ENCODE measurements at regions not wholly inside any gene's neighbourhood (a gene's known extent, or its start where the extent isn't known, plus 50 kb on each side); places are given as distances from the start of the nearest gene placed in this dataset.

DNA sequence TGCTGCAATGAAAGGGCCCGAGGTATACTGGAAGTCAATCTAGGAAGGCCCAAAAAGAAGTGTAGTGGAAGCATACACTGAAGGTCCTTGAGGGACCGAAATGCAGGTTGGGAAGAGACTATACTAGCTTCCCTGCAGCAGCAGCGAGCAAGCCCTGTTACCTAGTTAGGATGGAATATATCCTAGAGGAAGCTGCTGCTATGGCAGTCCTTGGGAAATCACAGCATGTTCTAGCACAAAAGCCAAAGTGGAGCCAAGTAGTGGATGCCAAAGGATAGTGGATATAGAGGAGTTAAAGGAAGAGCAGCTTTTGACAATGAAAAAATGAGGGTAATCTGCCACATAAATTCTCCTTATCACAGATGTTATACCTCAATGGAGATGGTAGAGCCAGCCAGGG, 123.8 kb upstream of the STARD3NL start:
- Mint-ChIP-seq H3K4me3 (no peak overlapping the region), H3K27ac (no peak overlapping the region), H3K4me1 (no peaks in the 10 kb centered on the region), H3K9me3 (peaks cover under 1% of the 10 kb centered on the region), H3K36me3 (no peaks in the 10 kb centered on the region)
- DNase-seq (ENCODE audit: low spot score in 2 of 2) (no peak), ATAC-seq (no peak)

DNA sequence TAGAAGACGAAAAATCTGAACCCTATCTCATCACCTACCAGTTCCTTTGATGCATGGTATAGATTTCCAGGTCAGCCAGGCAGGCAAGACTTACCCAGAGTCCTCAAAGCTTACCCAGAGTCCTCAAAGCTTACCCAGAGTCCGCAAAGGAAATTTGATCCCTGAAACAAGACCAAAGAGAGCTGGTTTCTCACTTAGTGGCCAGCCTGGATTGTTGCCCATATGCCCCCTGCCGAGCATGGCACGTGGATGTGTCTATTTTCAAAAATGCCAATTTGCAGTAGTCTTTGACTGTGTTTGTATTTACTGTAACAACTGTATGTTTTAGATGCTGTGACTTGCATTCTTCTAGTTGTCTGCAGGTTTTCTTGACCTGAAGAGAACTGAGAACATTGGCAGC, 120.2 kb upstream of the STARD3NL start:
- no peak overlapping the region for H3K27ac Mint-ChIP-seq
- no peaks in the 10 kb centered on the region for H3K9me3 Mint-ChIP-seq
- no peak for DNase-seq (ENCODE audit: low spot score in 2 of 2)
- H3K4me3 Mint-ChIP-seq = no peak overlapping the region
- no peak for ATAC-seq
- H3K4me1 Mint-ChIP-seq = no peaks in the 10 kb centered on the region
- H3K36me3 Mint-ChIP-seq = no peaks in the 10 kb centered on the region

DNA sequence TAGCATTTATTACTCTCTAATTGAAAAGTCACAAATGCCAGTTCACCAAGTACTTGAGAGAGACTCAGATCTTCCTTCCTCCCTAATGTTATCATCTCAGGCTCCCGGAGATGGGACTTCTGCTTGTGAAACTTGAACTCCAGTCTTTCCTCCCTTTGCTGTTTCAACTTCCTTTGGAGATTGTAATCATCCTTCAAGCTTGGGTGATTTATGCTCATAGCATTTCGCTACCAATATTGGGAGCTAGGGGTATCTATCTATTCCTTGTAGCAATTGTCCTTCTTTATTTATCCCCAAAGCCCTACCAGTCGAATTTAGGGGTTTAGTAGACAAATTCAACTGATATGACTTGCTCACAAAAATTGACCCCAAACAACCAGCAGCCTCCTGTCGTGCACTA, 117.9 kb upstream of the STARD3NL start:
- ATAC-seq = no peak
- no peaks in the 10 kb centered on the region for H3K36me3 Mint-ChIP-seq
- no peak overlapping the region for H3K4me3 Mint-ChIP-seq
- no peaks in the 10 kb centered on the region for H3K9me3 Mint-ChIP-seq
- no peak overlapping the region for H3K27ac Mint-ChIP-seq
- no peak for DNase-seq (ENCODE audit: low spot score in 2 of 2)
- H3K4me1 Mint-ChIP-seq = no peaks in the 10 kb centered on the region

DNA sequence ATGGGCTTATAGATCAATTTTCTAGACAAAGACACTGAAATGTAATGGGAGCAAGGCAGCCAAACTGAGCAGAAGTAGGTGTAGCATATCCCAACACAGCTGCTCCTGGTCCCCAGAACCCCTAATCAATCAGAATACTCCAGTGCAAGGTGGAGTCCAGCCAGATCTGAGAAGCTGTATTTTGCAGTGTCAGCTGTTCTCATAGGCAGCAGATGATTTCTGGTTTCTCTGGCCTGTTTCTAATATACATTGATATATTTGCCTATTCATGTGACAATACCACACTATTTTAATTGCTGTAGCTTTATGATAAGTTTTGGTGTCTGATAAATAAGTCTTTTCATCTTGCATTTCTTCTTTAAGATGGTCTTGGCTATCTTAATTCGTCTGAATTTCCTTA, 117.4 kb upstream of the STARD3NL start:
- no peak for DNase-seq (ENCODE audit: low spot score in 2 of 2)
- Mint-ChIP-seq H3K4me3 (no peak overlapping the region), H3K4me1 (no peaks in the 10 kb centered on the region), H3K27ac (no peak overlapping the region), H3K36me3 (no peaks in the 10 kb centered on the region), H3K9me3 (no peaks in the 10 kb centered on the region)
- no peak for ATAC-seq

DNA sequence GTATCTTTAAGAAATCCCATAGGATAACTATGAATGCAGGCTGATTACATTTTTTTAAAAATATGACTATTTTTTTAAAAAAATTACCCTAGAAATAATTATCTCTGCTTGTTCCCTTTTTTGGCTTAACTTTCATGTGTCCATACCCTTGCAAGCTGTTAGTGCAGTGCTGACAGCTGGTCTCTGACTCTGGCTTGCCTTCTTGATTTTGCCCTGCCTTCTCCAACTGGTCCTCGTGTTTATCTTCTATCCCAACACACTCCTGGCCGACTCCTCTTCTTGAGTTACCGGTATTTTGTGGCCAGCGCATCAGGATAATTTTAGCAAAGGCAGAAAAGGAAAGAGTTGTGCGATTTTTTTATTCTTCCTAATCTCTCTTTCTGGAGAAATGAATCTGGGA, 111.7 kb upstream of the STARD3NL start:
- Mint-ChIP-seq H3K4me1 (no peaks in the 10 kb centered on the region), H3K4me3 (no peak overlapping the region), H3K36me3 (no peaks in the 10 kb centered on the region), H3K9me3 (no peaks in the 10 kb centered on the region), H3K27ac (no peak overlapping the region)
- DNase-seq (ENCODE audit: low spot score in 2 of 2) (no peak), ATAC-seq (no peak)

DNA sequence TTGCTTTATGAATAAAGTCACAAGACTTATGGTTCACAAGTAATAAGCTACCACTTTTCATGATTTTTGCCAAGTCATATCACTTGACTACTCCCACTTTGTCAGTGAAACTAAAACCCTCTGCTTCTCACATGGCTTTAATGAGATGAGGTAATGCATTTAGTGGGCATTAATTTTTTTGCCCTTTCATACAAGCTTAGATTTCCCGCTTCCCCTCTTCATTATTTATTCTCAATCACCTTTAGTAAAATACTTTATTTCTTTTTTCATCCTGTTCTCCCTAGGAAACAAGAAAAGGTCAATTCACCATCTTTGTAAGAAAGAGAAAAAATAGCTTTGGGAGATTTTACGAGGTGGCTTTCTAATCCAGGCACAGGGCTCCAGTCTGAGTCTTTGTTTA, 109.6 kb upstream of the STARD3NL start:
- ATAC-seq (no peak), DNase-seq (ENCODE audit: low spot score in 2 of 2) (no peak)
- Mint-ChIP-seq H3K4me3 (no peak overlapping the region), H3K36me3 (no peaks in the 10 kb centered on the region), H3K27ac (no peak overlapping the region), H3K4me1 (no peaks in the 10 kb centered on the region), H3K9me3 (no peaks in the 10 kb centered on the region)

DNA sequence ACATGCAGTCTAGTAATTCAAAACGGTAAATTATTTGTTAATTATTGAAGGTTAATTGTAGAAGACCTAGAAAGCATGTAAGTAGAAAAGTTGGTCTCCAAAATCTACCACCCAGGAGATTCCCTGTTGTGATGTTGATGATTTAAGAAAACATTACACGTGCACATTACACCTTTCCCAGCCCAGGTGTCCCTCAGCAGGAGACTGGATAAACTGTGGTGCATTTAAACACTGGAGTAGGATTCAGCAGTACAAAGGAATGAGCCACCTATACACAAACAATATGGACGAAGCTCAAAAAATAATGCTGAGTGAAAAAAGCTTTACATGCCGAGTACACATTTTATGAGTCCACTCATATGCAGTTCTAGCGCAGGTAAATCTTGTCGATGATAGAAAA, 109.0 kb upstream of the STARD3NL start:
- Mint-ChIP-seq H3K9me3 (no peaks in the 10 kb centered on the region), H3K4me3 (no peak overlapping the region)
- no peak for ATAC-seq

DNA sequence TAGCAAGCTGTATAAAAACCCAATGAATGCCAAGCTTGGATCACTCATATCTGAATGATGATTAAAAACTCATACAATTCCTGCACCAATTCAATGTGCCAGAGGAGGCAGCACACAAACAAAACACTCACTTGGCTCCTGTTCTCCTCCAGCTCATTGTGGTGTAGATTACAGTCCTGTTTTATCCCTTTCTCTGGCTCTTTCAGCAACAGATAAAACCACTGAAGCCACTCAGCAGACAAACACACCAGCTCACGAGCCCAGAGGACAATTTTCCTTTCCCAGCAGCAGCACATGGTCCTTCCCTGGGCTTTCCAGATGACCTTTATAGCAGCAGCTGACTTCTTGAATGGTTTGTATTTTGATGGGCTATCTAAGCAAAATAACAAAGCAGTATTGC, 107.3 kb upstream of the STARD3NL start:
- Mint-ChIP-seq H3K4me3 (no peak overlapping the region), H3K36me3 (no peaks in the 10 kb centered on the region), H3K27ac (no peak overlapping the region), H3K4me1 (no peaks in the 10 kb centered on the region), H3K9me3 (no peaks in the 10 kb centered on the region)
- peak; percentile 49 for ATAC-seq
- no peak for DNase-seq (ENCODE audit: low spot score in 2 of 2)

More for the DNA sequence above, 109.0 kb upstream of the STARD3NL start:
- DNase-seq (ENCODE audit: low spot score in 2 of 2) = no peak
- H3K36me3 Mint-ChIP-seq = no peaks in the 10 kb centered on the region
- H3K27ac Mint-ChIP-seq = no peak overlapping the region
- H3K4me1 Mint-ChIP-seq = no peaks in the 10 kb centered on the region

DNA sequence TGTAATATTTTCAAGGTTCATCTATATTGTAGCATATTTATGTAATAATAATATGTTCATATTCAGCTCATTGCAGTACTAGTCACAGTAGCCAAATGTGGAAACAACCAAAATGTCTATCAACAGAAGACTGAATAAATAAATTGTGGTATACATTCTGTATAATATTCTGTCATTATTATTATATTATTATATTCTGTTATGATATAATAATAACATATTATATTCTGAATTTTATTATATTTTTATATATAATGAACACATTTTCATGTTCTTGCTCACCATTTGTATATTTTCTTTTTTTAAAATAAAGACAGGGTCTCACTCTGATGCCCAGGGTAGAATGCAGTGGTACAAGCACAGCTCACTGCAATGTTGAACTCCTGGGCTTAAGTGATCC, 91.2 kb upstream of the STARD3NL start:
- Mint-ChIP-seq H3K36me3 (no peaks in the 10 kb centered on the region), H3K4me1 (no peaks in the 10 kb centered on the region), H3K27ac (no peak overlapping the region), H3K4me3 (no peak overlapping the region), H3K9me3 (no peaks in the 10 kb centered on the region)
- ATAC-seq = no peak
- DNase-seq (ENCODE audit: low spot score in 2 of 2) = no peak

DNA sequence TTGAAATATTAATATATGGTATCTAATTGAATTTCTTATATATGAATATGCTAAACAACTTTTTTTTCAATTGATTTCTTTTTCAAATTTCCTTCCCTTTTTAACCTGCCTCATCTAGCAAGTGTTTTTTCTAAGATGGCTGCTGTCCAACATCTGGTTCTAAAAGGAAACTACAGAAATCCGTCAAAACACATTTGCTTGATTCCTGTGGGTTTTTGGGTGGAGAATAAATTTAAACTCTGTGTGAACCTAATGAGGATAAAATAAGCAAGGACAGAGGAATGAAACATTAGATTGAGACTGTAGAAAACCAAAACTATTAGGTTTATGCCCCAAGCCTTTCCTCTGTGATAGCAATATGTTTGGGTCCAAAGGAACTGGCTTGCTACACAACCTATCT, 75.5 kb upstream of the STARD3NL start:
- no peak for DNase-seq (ENCODE audit: low spot score in 2 of 2)
- Mint-ChIP-seq H3K36me3 (no peaks in the 10 kb centered on the region), H3K9me3 (no peaks in the 10 kb centered on the region), H3K27ac (no peak overlapping the region), H3K4me3 (no peak overlapping the region), H3K4me1 (no peaks in the 10 kb centered on the region)
- no peak for ATAC-seq

DNA sequence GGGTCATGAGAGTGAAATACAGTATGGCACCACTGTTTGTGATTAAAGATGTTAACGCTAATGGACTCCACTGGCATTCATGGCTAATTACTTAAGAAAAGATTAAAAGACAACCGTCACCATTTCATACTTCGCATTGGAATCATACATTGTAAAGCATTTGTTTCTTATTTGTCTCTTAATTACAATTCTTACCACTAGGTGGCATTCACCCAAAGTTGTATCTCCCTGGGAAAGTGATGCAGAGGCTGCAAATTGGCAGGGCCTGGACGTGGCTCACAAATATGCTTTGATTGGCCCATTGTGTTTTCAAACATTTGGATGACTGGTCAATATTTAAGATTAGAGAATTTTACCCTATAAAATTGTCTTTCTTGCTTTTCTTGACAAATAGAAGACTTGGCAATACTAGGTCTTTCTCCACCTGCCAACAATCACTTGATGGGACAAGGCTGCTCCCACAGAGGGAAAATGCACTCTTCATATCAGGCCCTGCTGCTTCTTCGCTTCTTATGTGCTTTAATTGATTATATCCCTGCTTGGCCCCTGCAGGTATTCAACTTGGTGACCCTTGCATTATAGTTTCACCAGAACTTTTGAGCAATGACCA, 72.1 kb upstream of the STARD3NL start:
- Mint-ChIP-seq H3K27ac (no peak overlapping the region), H3K36me3 (no peaks in the 10 kb centered on the region), H3K9me3 (no peaks in the 10 kb centered on the region), H3K4me3 (no peak overlapping the region), H3K4me1 (no peaks in the 10 kb centered on the region)
- DNase-seq (ENCODE audit: low spot score in 2 of 2) (no peak), ATAC-seq (peak; percentile 73)

DNA sequence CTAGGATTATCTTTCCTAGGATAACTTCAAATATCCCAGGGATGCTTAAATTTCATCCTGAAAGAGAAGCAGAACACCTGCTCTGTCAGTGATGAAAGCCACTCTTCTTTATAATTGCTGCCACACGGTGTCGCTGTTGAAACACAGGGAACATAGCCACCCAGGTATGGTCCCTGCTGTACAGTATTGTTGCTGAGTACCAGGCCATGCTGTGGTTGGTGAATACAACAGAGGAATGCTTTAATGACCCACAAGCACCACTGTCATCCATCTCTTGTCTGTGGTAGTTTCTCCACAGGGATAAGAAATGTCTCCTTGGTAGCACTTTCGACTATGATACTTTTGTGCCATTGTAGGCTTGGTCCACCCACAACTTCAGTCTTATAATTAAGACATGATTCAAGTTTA, 70.6 kb upstream of the STARD3NL start:
- peak; percentile 68 to 85 for DNase-seq (ENCODE audit: low spot score in 2 of 2)
- Mint-ChIP-seq H3K4me1 (no peaks in the 10 kb centered on the region), H3K36me3 (no peaks in the 10 kb centered on the region), H3K9me3 (no peaks in the 10 kb centered on the region), H3K27ac (no peak overlapping the region), H3K4me3 (no peak overlapping the region)
- ATAC-seq = peak; percentile 90

DNA sequence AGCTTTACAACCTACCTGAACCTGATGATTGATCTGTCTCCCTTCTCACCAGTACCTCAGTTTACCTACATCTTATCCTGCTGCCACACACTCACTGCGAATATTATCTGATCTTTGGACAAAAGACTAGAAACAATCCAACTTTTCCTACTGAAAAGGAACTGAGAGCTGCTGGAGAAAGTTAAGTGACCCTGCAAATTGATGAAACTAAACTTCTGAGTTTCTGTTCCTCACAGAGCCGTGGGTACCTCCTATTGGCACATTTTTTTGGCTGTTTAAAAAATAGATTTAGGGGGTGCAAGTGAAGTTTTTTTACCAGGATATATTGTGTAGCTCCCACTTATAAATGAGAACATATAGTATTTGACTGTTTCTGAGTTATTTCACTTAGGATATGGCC, 66.0 kb upstream of the STARD3NL start:
- Mint-ChIP-seq H3K4me1 (no peaks in the 10 kb centered on the region), H3K9me3 (no peaks in the 10 kb centered on the region), H3K4me3 (no peak overlapping the region), H3K27ac (no peak overlapping the region), H3K36me3 (no peaks in the 10 kb centered on the region)
- ATAC-seq (no peak), DNase-seq (ENCODE audit: low spot score in 2 of 2) (no peak)

DNA sequence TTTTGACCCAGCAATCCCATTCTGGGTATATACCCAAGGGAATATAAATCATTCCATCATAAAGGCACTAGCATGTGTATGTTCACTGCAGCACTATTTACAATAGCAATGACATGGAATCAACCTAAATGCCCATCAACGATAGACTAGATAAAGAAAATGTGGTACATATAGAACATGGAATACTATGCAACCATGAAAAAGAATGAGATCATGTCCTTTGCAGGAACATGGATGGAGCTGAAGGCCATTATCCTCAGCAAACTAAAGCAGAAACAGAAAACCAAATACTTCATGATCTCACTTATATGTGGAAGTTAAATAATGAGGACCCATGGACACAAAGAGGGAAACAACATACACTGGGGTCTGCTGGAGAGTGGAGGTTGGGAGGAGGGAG, 58.0 kb upstream of the STARD3NL start:
- H3K27ac Mint-ChIP-seq = no peak overlapping the region

DNA sequence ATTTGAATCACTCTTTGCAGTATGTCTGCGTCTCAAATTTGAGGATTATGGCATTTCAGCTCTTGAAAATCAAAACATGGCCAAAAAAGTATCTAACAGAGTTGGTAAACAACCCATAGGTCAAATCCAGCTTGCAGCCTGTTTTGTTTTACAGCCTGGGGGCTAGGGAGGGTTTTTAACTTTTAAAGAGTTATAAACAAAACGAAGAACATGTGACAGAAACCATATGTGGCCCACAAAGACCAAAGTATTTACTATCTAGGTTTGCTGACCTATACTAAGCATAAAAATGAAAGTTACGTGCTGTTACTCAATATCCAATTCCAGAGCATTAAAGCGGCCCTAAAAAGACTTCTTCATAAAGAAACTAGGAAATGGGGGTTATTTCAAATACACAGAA, 55.5 kb upstream of the STARD3NL start:
- Mint-ChIP-seq H3K9me3 (no peaks in the 10 kb centered on the region), H3K27ac (no peak overlapping the region), H3K36me3 (no peaks in the 10 kb centered on the region), H3K4me3 (no peak overlapping the region), H3K4me1 (peaks cover 8% of the 10 kb centered on the region)
- no peak for ATAC-seq
- DNase-seq (ENCODE audit: low spot score in 2 of 2) = no peak

More for the DNA sequence above, 58.0 kb upstream of the STARD3NL start:
- no peaks in the 10 kb centered on the region for H3K36me3 Mint-ChIP-seq
- DNase-seq (ENCODE audit: low spot score in 2 of 2) (no peak), ATAC-seq (no peak)
- H3K4me1 Mint-ChIP-seq = no peaks in the 10 kb centered on the region
- H3K4me3 Mint-ChIP-seq = no peak overlapping the region
- no peaks in the 10 kb centered on the region for H3K9me3 Mint-ChIP-seq

DNA sequence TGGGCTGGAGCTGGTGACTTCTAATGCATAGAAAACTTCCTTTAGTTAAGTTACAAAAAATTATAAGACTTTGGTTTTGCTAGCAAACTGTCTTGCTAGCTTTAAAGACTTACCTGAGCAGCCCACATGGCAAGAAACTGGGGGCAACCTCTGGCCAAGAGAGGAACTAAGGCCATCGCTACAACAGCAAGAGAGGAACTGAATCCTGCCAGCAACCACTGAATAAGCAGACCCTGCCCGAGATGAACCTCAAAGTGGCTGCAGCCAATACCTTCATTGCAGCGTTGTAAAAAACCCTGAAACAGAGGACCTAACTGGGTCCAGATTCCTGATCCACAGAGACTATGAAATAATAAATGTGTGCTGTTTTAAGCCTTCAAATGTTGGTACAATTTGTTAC, 54.6 kb upstream of the STARD3NL start:
- peaks cover 10% of the 10 kb centered on the region for H3K4me1 Mint-ChIP-seq
- H3K36me3 Mint-ChIP-seq = no peaks in the 10 kb centered on the region
- DNase-seq (ENCODE audit: low spot score in 2 of 2) = no peak
- ATAC-seq = no peak
- no peak overlapping the region for H3K4me3 Mint-ChIP-seq
- H3K9me3 Mint-ChIP-seq = no peaks in the 10 kb centered on the region
- no peak overlapping the region for H3K27ac Mint-ChIP-seq

All from stimulated activated effector memory CD8-positive, alpha-beta T cell treated with anti-CD3 and anti-CD28 coated beads, Interleukin-12 subunit alpha, Interleukin-12 subunit beta, amount 100 ng/mL, for 72 hours (primary cell).